Fibroblast of lung (primary cell): ENCODE measurements at regions not wholly inside any gene's neighbourhood (a gene's known extent, or its start where the extent isn't known, plus 50 kb on each side); places are given as distances from the start of the nearest gene placed in this dataset.

ENCODE experiments used
- DNase-seq, 2 donors: peaks; one replicate each; pipeline versions ENCODE4 v3.0.0 to v3.0.0-alpha.2; 2010; ENCODE audit warnings: low read depth in 2 of 2
- H2AFZ ChIP-seq: 2 replicates; pipeline ENCODE4 v1.5.1; 2012; ENCODE audit warnings: low read length, control low read depth, inconsistent platforms
- H3K27ac ChIP-seq: 2 replicates; pipeline ENCODE4 v1.5.1; 2011; ENCODE audit warnings: low read length, control low read depth; ENCODE audit not compliant: insufficient read depth
- H3K27me3 ChIP-seq: 2 replicates; pipeline ENCODE4 v1.5.1; 2011; ENCODE audit warnings: mild to moderate bottlenecking, low read length; ENCODE audit not compliant: control insufficient read depth, insufficient read depth
- H3K36me3 ChIP-seq: 2 replicates; pipeline ENCODE4 v1.5.1; 2011; ENCODE audit warnings: low read length; ENCODE audit not compliant: control insufficient read depth, insufficient read depth
- H3K4me1 ChIP-seq: 2 replicates; pipeline ENCODE4 v1.5.1; 2011; ENCODE audit warnings: low read length; ENCODE audit not compliant: control insufficient read depth, insufficient read depth; ENCODE audit errors: extremely low read depth
- H3K4me2 ChIP-seq: 2 replicates; pipeline ENCODE4 v1.5.1; 2011; ENCODE audit warnings: low read length, control low read depth; ENCODE audit not compliant: insufficient read depth; ENCODE audit errors: extremely low read depth
- H3K4me3 ChIP-seq, 4 experiments: fragments of 200-600 bp in 1 of 4; sonication (generic) in 1 of 4; replicated peaks in 1 of 4; 2 replicates each; pipeline ENCODE4 v1.5.1; 2011 to 2016; ENCODE audit warnings: low read length in 4 of 4, low read depth in 3 of 4, mild to moderate bottlenecking in 3 of 4, control low read depth in 2 of 4, inconsistent platforms in 1 of 4, mixed read lengths in 1 of 4; ENCODE audit not compliant: insufficient read depth in 1 of 4; ENCODE audit errors: control extremely low read depth in 1 of 4
- H3K79me2 ChIP-seq: 2 replicates; pipeline ENCODE4 v1.5.1; 2012; ENCODE audit warnings: mild to moderate bottlenecking, low read length, inconsistent platforms; ENCODE audit not compliant: control insufficient read depth, insufficient read depth
- H3K9ac ChIP-seq: 2 replicates; pipeline ENCODE4 v1.5.1; 2011; ENCODE audit warnings: mild to moderate bottlenecking, low read length, control low read depth; ENCODE audit not compliant: insufficient read depth
- H3K9me3 ChIP-seq: 2 replicates; pipeline ENCODE4 v1.5.1; 2012; ENCODE audit warnings: low read depth, low read length; ENCODE audit not compliant: control insufficient read depth, insufficient read depth
- H4K20me1 ChIP-seq: 2 replicates; pipeline ENCODE4 v1.5.1; 2011; ENCODE audit warnings: low read length; ENCODE audit not compliant: control insufficient read depth, insufficient read depth; ENCODE audit errors: extremely low read depth
- CTCF ChIP-seq, 2 donors: IDR thresholded peaks in 1 of 2; conservative IDR thresholded peaks in 1 of 2; 1 replicate in 1 of 2; 2 replicates in 1 of 2; pipeline ENCODE4 v1.5.1; 2011 to 2012; ENCODE audit warnings: low read length in 2 of 2, control low read depth in 1 of 2, inconsistent platforms in 1 of 2, low read depth in 1 of 2, mild to moderate bottlenecking in 1 of 2
- EZH2 ChIP-seq: IDR thresholded peaks from 2 replicates; pipeline ENCODE4 v1.5.1; 2012; ENCODE audit warnings: low read length, control low read depth, mild to moderate bottlenecking; ENCODE audit errors: missing control alignments

- H4K20me1 ChIP-seq: no peaks in the 10 kb centered on the region
- H3K79me2 ChIP-seq: no peaks in the 10 kb centered on the region
- no peak overlapping the region for H3K4me2 ChIP-seq
- no peaks in the 10 kb centered on the region for H3K27me3 ChIP-seq
- no peak for TF ChIP-seq CTCF (conservative IDR thresholded peaks at IDR 0.05 in 1 of 2, IDR thresholded peaks at IDR 0.05 in 1 of 2; ENCODE audit: low read depth in 1 of 2, low read length in 2 of 2)
- TF ChIP-seq EZH2: no peak
- no peak for DNase-seq
- H3K4me1 ChIP-seq: no peaks in the 10 kb centered on the region
- no peaks in the 10 kb centered on the region for H3K9me3 ChIP-seq
- no peak overlapping the region for H2AFZ ChIP-seq
- no peak overlapping the region for H3K27ac ChIP-seq
- no peak overlapping the region for H3K4me3 ChIP-seq
- no peak overlapping the region for H3K9ac ChIP-seq
- H3K36me3 ChIP-seq: no peaks in the 10 kb centered on the region
Observed at GRCh38 chr6:144606083-144606482, 320.9 kb downstream of the UTRN start.

GRCh38 chr6:144607998-144608735 is 323.0 kb downstream of the UTRN start:
- Histone ChIP-seq H3K36me3 (no peaks in the 10 kb centered on the region), H3K27me3 (no peaks in the 10 kb centered on the region), H3K27ac (no peak overlapping the region), H2AFZ (no peak overlapping the region), H3K4me2 (no peak overlapping the region), H3K9me3 (no peaks in the 10 kb centered on the region), H4K20me1 (no peaks in the 10 kb centered on the region), H3K79me2 (no peaks in the 10 kb centered on the region), H3K9ac (no peak overlapping the region), H3K4me3 (no peak overlapping the region), H3K4me1 (no peaks in the 10 kb centered on the region)
- TF ChIP-seq EZH2 (no peak), CTCF (conservative IDR thresholded peaks at IDR 0.05 in 1 of 2, IDR thresholded peaks at IDR 0.05 in 1 of 2; ENCODE audit: low read depth in 1 of 2, low read length in 2 of 2) (no peak)
- DNase-seq: no peak

GRCh38 chr6:144612811-144613210 is 327.7 kb downstream of the UTRN start:
- Histone ChIP-seq H3K36me3 (no peaks in the 10 kb centered on the region), H3K27ac (no peak overlapping the region), H3K4me3 (no peak overlapping the region), H3K27me3 (no peaks in the 10 kb centered on the region), H3K9ac (no peak overlapping the region), H2AFZ (no peak overlapping the region), H3K4me2 (no peak overlapping the region), H3K4me1 (no peaks in the 10 kb centered on the region), H3K79me2 (no peaks in the 10 kb centered on the region), H4K20me1 (no peaks in the 10 kb centered on the region), H3K9me3 (no peaks in the 10 kb centered on the region)
- DNase-seq: no peak
- TF ChIP-seq EZH2: no peak
- no peak for TF ChIP-seq CTCF (conservative IDR thresholded peaks at IDR 0.05 in 1 of 2, IDR thresholded peaks at IDR 0.05 in 1 of 2; ENCODE audit: low read depth in 1 of 2, low read length in 2 of 2)
